Hematopoietic multipotent progenitor cell treated with erythropoietin and hydrocortisone succinate and interleukin-3 and kit ligand, for 6 days (in vitro differentiated cells): ENCODE measurements at regions not wholly inside any gene's neighbourhood (a gene's known extent, or its start where the extent isn't known, plus 50 kb on each side); places are given as distances from the start of the nearest gene placed in this dataset.

Experiments
- DNase-seq: peaks from one replicate; pipeline ENCODE4 v3.0.0-alpha.2; 2015

DNA sequence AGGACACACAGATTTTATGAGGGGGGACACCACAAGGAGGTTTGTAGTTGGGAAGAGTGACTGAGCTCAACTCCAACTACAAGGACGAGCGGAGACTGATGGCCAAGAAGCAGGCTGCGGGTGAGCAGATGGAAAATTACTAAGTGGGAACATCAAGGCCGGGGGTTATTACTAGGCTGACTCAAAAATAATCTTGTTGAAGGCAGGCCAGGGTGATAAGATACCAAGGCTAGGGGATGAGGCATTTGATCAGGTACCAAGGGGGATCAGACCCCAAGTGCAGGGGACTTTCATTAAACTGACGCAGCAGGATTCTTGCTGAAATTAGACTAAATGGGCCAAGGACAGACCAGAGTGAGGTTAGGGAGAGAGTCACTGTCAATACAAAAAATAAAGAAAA is 119.4 kb upstream of the SORBS2 start:
- no peak for DNase-seq

DNA sequence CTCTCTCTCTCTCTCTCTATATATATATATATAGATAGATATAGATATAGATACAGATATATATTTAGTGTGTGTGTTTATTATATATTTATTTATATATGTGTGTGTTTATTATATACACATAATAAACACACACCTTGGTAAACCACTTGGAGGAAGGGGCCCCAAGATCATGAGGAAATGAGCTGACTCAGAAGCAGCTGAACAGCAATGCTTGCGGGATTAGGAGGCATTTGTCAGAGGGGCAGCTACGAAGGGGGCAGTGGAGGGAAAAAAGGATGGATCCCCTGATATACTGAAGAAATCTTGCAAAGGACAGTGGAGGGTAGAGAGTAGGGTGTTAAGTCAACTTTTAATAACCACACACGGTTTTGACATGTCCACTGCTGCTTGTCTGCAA is 120.0 kb upstream of the SORBS2 start:
- DNase-seq: no peak

DNA sequence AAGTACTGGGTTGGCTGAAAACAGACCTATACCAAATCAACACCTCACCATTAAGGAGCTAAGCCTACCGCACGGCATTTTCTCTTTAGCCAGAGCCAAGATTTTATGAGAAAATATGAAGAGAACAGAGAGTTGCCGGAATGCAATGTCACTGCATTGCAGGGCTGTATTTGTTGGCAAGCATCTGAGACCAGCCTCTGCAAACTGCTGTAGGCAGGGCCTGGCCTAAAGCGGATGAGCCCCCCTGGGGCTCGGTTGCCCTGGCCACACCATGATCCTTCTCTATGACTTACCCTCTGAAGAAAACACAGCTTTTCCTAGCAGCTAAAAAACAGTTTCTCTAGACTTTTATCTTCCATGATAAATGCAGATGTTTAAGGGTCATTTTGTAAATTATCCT is 120.5 kb upstream of the SORBS2 start:
- no peak for DNase-seq

DNA sequence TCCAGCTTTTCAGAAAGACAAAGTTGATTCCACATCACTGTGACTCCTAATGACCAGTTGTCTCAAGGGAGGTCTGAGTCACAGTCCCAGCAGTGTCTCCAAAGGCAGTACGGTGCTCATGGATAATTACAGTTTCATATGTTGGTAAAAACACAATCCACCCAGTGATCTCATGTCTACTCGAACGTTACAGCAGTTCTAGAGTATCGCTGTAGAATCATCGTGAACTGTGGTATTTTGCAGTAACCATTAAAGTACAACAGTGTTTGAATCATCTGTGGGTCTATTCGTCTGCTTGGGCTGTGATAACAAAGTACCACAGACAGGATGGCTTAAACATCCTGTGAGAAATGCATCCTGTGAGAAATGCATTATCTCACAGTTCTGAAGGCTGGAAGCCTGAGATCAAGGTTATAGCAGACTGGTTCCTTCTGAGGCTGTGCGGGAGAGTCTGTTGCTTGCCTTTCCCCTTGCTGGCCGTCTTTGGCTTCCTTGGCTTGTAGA is 121.1 kb upstream of the SORBS2 start:
- DNase-seq: no peak

DNA sequence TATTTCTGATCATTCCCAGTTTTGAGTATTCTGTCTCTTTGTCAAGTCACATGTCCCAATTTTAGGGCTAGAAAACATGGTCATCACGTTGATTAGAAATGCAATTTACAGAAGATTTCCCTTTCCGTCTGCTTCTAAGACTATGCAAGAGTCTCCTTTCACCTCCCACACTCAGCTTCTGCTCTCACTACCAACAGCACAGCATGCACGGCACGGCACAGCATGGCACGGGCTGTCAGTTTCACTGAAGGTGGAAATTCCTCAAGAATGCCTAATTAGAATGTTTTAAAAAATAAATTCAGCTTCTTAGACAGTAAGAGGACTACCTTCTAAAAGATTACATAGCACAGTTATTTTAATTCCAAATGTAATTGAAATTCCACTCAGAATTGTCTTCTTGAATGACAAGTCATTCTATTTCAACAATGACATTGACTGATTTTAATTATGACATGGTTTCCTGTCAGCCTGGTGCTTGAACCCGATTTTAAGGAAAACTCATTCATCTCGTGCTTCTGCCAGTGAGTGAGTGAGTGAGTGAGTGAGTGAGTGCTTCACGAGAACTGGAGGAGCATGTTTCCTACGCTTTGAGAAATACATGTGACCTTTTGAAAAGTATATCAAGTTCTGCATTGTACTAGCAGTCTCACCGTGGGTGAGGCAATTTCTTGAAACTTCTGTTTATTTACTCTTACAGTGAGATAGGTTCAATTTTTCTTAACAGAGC is 124.8 kb upstream of the SORBS2 start:
- DNase-seq: no peak

DNA sequence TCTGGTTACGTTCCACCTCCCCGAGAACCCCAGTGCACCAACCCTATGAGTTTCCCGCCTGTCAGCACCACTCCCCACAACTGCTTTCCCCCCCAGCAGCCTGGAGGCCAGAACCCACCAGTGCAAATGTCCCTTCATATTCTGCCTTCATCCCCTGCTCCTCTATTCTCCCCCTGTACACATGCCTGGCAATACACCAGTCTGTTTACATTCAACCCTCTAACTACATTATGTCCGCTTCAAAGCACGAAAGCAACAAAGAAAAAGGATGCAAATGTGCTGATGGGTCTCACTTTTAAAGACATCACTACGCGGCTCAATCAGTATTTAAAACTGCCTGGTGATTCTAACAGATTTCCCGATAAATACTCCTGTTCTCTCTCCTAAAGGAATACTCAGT is 126.7 kb upstream of the SORBS2 start:
- no peak for DNase-seq

DNA sequence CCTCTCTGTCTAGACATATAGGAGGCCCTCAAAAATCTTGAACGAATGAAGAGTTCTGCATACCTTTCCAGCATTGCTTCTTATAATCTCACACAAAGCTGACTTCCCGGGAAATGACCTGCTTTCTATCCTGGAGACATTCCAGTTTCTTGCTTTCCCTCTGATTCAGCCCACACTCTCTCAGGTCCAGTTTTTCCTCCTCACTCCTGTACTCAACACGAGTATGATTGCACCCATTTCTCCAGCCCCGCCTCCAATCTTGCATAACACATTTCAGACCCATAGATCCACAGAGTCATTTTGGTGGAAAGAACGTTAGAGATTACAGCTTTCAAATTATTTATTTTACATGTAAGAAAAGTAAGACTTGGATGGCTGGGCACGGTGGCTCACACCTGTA is 127.5 kb upstream of the TLR3 start:
- DNase-seq: no peak

DNA sequence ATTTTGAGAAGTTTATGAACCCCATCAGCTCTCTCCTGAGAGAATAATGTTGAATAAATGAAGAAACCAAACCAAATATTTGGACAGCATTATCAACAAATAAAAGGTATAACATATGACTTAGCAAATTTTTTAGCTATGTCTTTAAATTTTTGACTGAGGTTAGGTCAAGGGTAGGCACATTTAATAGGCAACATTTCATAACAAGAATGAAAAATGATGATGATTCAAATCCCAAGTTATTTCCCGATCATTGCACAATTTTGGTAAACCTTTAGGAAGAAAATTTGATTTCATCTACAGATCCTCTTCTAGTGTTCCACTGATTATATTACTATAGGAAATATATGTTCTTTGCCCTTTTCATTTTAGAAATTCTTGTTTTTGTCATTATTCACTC is 123.7 kb upstream of the TLR3 start:
- no peak for DNase-seq

DNA sequence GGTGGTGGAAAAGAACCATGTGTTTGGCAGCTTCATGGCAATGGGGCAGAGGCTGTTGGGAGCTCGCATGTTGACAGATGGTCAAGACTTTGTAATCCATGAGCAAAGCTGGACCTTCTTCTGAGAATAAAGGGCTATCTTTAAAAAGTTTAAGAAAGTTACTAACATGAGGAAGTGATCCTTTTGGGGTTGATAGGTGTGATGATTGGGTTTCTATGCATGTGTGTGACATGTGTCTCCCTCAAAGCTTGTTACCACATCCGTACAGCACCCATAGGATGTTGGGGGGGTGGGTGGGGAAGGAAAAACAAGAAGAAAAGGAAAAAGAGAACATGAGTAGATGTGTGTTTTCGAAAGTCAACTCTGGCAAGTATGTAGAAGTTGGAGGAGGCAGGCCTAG is 123.0 kb upstream of the TLR3 start:
- DNase-seq: no peak

DNA sequence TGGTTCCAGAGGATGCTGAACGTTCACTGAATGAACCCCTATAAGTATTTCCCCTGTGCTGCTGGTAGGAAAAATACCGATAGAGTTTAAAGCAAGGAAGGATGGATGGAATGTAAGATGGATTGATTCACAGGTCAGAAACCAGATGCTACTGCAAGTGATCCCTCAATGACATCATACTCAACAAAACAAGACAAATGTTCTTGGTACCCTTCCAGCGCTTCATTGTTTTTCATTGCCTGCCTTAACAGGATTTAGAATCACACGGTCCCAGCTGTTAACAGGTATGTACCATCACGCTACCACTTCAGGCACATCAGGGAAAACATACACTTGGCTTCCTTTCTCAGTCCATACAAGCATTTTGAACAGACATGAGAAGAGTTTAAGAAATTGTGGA is 118.1 kb upstream of the TLR3 start:
- no peak for DNase-seq

DNA sequence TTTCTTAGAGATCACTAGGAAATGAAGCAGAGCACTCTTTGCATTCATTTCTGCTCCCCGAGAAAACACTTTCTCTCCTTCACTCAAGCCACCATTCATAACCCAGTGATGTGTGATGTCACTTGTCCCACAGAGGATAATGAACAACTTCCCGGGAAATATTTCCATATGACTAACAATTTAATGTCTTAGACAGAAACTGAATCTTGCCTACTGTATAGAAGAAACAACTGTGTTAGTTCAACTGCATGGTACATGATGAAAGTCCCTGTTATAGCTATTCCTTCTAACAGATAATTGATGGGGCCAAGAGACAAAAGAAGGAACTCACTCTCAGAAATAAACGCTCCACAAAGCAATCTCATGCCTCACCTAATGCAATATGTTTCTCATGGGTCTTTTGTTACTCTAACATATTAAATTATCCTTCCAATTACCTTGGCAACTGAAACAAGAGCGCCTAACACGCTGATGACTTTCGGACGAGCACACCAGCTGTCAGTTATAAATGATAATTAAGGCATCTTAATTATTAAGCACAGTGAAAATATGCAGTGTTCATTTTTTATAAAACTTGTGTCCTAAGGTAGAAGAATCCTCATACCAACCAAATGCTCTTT is 113.7 kb upstream of the TLR3 start:
- no peak for DNase-seq

DNA sequence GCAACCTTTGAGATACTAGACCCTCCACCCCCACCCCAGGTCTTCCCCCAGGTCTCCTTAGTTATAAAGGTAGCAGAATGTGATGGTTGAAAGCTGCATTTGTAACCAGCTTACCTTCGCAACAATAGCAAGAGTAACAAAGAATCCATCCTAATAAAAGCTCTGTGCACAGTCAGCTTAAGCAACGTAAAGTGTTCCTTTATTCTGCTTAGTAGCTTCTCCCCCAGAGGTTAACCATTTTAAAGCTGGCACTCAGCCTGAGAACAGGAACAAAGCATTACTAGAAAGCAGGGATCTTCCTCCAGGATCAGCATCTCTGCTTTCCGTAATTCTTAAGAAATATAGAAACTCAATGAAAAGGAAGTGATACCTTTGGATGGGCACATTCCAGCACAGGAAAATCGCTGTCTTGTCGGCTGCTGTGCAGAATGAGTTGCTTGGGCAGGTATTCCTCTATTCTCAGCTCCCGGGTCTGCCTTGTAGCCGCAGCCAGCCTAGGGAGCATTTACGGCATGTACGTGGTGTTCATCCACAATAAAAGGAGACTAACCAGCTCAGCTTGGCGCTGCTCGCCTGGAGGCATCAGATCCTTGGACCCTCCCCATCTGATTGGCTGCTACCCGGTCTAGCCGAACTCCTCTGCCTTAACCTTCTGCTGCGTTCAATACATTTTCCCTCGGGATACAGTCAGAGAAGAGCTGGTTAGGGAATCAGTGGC is 113.0 kb upstream of the TLR3 start:
- DNase-seq: no peak

DNA sequence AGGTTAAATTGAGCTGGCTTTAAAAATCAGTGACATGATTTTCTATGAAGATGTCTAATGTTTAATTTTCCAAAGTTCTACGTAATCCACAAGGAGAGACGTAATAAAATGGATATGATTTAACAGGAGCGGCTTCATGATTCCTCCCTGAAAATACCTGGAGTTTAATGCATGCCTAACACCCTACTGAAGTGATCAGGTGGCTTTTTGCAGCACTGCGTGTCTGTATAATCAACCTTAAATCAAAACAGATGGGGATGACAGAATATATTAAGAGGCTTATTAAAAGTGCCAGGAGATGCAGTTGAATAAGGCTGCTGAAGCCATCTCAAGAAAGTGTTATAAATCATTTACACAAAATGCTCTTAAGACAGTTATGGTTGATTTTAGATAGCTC is 112.4 kb upstream of the TLR3 start:
- no peak for DNase-seq

DNA sequence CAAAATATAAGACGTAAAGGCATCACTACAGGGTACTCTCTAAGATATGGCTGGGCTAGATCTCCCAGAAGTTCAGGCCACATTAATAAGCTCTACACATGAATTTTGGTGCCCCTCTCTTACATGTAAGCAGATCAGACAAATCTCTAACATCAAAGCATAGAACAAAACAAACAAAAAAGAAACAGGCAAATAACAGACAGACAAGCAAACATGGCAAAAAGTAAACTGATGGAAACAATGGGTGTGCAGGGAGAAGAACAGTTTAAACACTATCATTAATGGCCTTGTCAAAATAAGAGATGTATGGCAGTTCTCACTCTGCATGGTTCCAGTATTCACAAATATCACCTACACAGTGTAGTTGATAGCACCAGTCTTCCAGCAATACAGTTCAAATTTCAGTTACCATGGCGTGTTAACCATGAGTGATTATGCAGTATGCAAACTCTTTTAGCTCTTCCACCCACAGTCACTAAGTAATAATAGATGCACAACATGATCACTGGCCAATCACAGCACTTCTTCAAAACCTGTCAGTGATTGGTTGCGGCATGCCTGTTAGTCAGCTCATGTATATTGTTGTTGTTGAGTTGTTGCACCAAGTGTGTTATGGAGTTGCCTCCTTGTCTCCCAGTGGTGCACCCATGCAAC is 110.7 kb upstream of the TLR3 start:
- DNase-seq: no peak

DNA sequence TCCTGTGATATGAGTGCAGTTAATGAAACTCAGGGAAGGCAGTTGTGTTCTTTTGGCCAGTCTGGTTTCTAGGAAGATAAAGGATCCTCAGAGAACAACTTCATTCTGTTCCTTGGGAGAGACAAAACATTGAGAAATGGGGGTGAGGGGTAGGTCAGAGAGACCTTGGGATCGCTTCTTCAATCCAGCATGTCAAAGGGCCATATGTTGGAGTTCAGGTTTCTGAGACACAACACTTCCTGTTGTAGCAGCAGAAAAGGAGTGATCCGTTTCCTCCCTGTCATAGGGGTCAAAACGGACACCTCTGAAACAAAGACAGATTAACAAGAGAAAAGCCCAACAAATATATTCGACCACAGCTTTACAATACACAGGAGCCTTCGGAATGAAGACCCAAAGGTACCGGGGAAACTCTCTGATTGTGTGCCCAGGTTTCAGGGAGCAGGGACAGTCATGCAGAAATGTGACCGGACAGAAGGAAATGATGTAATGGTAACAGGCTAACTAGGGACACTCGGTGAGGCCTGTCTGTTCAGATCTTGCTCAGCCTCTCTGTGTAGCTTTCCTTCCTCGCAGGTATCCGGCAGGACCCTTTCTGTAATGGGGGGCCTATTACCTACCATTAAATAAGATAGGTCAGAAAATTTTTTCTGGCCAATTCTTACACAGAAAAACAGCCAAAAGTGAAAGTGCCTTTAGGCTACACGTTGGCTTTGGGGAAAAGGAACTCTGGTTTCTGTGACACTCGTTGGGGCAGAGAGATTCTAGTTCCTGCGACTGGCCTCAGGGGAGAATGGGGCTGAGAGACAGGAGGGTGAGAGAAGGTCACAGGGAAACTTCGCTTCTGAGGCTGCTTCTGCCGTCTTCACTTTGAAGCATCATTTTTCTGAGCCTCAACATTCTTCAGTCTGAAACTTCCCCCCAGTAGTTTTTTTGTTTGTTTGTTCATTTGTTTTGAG is 103.3 kb upstream of the TLR3 start:
- no peak for DNase-seq

DNA sequence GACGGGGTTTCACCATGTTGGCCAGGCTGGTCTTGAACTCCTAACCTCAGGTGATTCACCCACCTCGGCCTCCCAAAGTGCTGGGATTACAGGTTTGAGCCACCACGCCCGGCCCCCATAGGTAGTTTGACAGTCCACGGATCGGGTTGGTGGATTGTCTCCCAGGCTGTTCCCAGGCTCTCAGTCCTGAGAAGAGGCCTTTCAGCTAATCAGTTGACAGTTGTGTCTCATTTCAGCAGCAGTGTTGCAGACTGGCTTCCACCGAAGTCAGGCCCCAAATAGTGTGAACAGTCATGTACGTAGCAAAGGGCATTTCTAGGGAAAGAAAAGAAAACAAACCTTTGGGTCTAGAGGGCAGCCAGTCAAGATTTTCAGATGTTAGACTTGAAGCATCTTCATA is 102.4 kb upstream of the TLR3 start:
- DNase-seq: no peak

DNA sequence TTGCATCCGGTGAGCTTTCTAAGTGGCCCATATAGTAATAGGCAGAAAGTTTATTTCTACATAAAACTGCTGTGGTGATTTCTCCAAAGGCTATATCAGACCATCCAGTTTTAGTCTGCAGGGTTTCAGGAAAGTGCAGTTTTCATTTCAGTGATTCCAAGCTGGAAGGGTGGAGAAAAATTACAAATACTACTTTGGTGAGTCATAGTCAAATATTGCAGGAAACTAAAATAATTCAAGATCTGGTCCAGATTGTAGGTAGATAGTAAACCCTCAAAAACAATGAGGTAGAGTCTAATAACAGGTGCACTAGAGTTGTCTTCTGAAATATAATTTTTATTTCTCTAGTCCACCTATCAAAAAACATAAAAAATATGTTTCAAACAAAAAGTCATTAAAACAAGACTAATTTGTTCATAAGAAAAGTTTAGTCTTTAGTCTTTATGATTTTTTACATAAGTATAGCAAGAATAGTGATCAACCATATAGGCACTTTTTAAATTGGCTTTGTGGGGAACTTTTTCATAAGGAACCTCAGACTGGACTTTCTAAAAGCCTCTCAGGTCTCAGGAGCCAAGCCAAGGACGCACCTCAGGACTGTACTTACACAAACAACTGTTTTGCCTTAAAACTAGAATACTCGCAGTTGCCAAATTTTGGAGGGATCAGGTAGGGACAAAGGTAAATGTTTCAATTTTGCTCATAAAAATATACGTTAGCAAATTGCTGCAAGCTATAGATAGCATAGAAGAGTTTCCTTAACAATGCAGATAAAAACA is 101.8 kb upstream of the TLR3 start:
- no peak for DNase-seq

DNA sequence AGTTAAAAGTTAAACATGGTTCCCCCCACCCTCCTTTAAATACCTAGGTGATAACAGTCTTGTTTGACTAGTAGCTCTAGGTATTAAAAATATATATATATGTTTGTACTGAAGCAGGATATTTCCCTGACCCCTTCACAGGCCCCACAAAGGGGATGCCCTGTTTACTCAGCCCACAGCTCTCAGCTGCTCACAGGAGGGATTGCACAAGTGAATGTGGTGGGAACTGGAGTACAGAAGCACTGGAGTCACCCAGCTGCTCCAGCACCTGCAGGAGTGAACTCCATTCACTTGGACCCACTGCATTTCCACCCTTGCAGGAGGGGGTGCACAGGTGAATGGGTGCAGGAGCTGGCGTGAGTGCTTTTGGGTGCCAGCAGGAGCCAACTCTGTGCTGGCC is 99.3 kb upstream of the TLR3 start:
- no peak for DNase-seq

DNA sequence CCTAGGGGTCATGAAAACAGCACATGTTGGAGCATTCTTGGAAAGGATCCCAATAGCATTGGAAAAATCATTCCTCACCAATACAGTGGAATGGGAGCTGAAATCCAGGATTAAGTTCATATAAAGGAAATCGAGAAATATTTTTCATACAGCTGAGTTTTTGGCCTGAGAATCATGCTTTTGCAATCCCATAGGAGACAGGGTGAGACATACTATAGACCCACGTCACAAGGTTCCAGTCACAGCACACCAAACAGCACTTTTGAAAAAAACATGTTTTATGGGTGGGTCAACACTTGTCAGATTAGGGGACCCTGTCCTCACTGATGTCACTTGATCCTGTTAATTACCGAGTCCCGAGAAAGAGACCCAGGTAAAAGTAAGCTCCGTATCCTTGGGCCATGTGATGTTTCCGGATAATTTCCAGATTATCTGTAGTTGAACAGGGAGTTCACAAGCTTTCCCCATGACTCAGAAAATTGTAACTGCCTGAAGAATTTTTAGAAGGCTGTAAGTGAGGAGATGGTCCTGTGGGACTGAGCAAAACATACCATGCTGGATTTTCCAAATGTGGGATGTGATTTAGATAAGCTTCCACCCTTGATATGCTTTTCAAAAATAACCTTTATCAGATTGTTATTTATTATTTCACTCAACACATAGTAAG is 80.9 kb upstream of the TLR3 start:
- no peak for DNase-seq

DNA sequence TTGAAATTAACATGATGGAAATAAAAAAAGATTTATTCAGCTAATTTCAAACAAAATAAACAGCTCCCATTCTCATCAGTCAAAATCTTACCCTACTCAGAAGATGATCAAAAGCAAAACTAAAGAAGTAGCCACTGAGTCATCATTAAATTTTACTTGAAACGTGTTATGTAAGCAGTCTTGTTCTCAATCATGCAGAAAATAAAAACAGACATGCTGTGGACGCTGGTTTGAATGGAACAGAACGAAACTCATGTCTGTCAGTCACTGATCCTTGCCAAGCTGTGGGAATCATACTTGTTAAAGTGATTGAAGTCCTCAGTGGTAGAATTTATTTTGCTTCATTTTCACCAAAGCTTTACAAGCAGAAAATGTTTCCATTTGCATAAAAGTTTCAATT is 77.2 kb upstream of the TLR3 start:
- no peak for DNase-seq

DNA sequence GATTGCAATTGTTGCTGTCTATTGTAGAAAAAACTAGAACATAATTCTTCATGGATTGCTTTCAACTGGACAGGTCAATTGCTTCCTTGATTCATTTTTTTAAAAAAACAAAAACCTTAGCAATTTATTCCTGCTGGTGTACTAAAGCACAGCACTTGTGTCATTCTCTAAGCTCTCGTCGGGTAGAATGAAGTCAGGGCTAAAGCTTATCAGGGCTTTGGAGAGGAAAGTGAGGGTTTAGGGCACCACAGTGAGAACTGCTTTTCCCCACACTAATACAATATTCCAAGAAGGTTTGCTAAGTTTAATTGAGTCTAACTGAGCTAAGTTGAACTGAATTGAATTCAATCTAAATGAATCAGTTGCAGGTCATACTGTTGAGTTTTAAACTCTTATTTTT is 76.4 kb upstream of the TLR3 start:
- DNase-seq: no peak
